ENCODE measurements at regions not wholly inside any gene's neighbourhood (a gene's known extent, or its start where the extent isn't known, plus 50 kb on each side); places are given as distances from the start of the nearest gene placed in this dataset.

GRCh38 chr7:36032361-36032818 is 120.7 kb upstream of the EEPD1 start:
- Histone ChIP-seq H3K4me1 (ENCODE audit: insufficient read depth, low read length) (no peaks in the 10 kb centered on the region), H2BK5ac (ENCODE audit: insufficient read length, low read length) (no peak overlapping the region), H4K5ac (ENCODE audit: insufficient read length, low read depth, low read length) (no peak overlapping the region), H3K9ac (ENCODE audit: extremely low read depth, insufficient read length, low read length) (no peak overlapping the region), H2BK120ac (ENCODE audit: low read depth, low read length, poor library complexity, severe bottlenecking) (no peak overlapping the region), H3K79me2 (ENCODE audit: insufficient read depth, low read length) (no peaks in the 10 kb centered on the region), H3K23ac (ENCODE audit: insufficient read length, low read depth, low read length) (no peak overlapping the region), H3K14ac (ENCODE audit: insufficient read depth, low read length) (no peak overlapping the region), H3K18ac (ENCODE audit: insufficient read length, low read depth, low read length) (no peak overlapping the region), H3K4me2 (ENCODE audit: insufficient read depth, insufficient read length, low read length) (no peak overlapping the region), H2BK12ac (ENCODE audit: insufficient read length, low read depth, low read length) (no peak overlapping the region), H4K91ac (ENCODE audit: insufficient read length, low read depth, low read length) (no peak overlapping the region), H4K8ac (replicated peaks; ENCODE audit: insufficient read length, low read depth, low read length) (no peak overlapping the region), H3K4ac (ENCODE audit: low read depth, low read length) (no peak overlapping the region), H3K9me3 (ENCODE audit: control insufficient read depth, low read depth, low read length) (no peaks in the 10 kb centered on the region), H2BK20ac (ENCODE audit: low read depth, low read length, poor library complexity, severe bottlenecking) (no peak overlapping the region), H4K20me1 (ENCODE audit: control insufficient read depth, insufficient read depth, insufficient read length) (no peaks in the 10 kb centered on the region), H3T11ph (ENCODE audit: low read length) (no peak overlapping the region), H3K27me3 (ENCODE audit: insufficient read depth, low read length) (no peaks in the 10 kb centered on the region), H3K23me2 (ENCODE audit: insufficient read length, low read depth, low read length, poor library complexity, severe bottlenecking) (no peaks in the 10 kb centered on the region), H3K56ac (ENCODE audit: insufficient read length, low read depth, low read length) (no peak overlapping the region), H3K27ac (ENCODE audit: insufficient read length, low read depth, low read length) (no peak overlapping the region), H3K79me1 (ENCODE audit: insufficient read depth, low read depth, low read length, poor library complexity, severe bottlenecking) (no peaks in the 10 kb centered on the region), H2BK15ac (ENCODE audit: low read depth, low read length) (no peak overlapping the region), H2AK5ac (ENCODE audit: insufficient read length, low read length) (no peak overlapping the region), H2AFZ (ENCODE audit: low read length) (no peak overlapping the region)
- TF ChIP-seq, protein P1, sequence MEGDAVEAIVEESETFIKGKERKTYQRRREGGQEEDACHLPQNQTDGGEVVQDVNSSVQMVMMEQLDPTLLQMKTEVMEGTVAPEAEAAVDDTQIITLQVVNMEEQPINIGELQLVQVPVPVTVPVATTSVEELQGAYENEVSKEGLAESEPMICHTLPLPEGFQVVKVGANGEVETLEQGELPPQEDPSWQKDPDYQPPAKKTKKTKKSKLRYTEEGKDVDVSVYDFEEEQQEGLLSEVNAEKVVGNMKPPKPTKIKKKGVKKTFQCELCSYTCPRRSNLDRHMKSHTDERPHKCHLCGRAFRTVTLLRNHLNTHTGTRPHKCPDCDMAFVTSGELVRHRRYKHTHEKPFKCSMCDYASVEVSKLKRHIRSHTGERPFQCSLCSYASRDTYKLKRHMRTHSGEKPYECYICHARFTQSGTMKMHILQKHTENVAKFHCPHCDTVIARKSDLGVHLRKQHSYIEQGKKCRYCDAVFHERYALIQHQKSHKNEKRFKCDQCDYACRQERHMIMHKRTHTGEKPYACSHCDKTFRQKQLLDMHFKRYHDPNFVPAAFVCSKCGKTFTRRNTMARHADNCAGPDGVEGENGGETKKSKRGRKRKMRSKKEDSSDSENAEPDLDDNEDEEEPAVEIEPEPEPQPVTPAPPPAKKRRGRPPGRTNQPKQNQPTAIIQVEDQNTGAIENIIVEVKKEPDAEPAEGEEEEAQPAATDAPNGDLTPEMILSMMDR (conservative IDR thresholded peaks at IDR 0.05): no peak
- no peak overlapping the region for H3K27ac Mint-ChIP-seq
- DNase-seq: no peak
- H3K36me3 Mint-ChIP-seq (ENCODE audit: insufficient read depth in 1 of 3, low read depth in 3 of 3): no peaks in the 10 kb centered on the region
- no peaks in the 10 kb centered on the region for H3K9me3 Mint-ChIP-seq
- no peak overlapping the region for H3K4me3 Mint-ChIP-seq
- no CpG with 5 or more reads among the region's 5 CpGs for WGBS (ENCODE audit: extremely low coverage, insufficient read length, low lambda C conversion rate)
- H3K4me1 Mint-ChIP-seq: peaks cover 10 to 13% of the 10 kb centered on the region in 2 experiments
- H3K27me3 Mint-ChIP-seq (ENCODE audit: low read depth): peaks cover 19% of the 10 kb centered on the region
